ENCODE measurements at regions not wholly inside any gene's neighbourhood (a gene's known extent, or its start where the extent isn't known, plus 50 kb on each side); places are given as distances from the start of the nearest gene placed in this dataset.

- TF ChIP-seq CTCF (IDR thresholded peaks at IDR 0.05; ENCODE audit: unreplicated experiment in 3 of 3) = no peak
- Mint-ChIP-seq H3K27ac (no peak overlapping the region), H3K4me3 (no peak overlapping the region), H3K9me3 (no peaks in the 10 kb centered on the region), H3K27me3 (ENCODE audit: low read depth) (peaks cover 44% of the 10 kb centered on the region), H3K4me1 (peaks cover 10% of the 10 kb centered on the region), H3K36me3 (ENCODE audit: low read depth) (no peaks in the 10 kb centered on the region)
These were observed 93.2 kb downstream of the UNCX start for GRCh38 chr7:1325646-1326510.

- no peak for TF ChIP-seq CTCF (IDR thresholded peaks at IDR 0.05; ENCODE audit: unreplicated experiment in 3 of 3)
- H3K9me3 Mint-ChIP-seq = no peaks in the 10 kb centered on the region
- H3K4me1 Mint-ChIP-seq = peaks cover 10% of the 10 kb centered on the region
- no peaks in the 10 kb centered on the region for H3K36me3 Mint-ChIP-seq (ENCODE audit: low read depth)
- H3K4me3 Mint-ChIP-seq = no peak overlapping the region
- H3K27me3 Mint-ChIP-seq (ENCODE audit: low read depth) = peaks cover 47% of the 10 kb centered on the region
- H3K27ac Mint-ChIP-seq = no peak overlapping the region
These were observed 93.8 kb downstream of the UNCX start for GRCh38 chr7:1326511-1326785.

- H3K9me3 Mint-ChIP-seq = no peaks in the 10 kb centered on the region
These were observed 96.6 kb downstream of the UNCX start for GRCh38 chr7:1329261-1329660.

GRCh38 chr7:1329966-1330800, 97.5 kb downstream of the UNCX start:
- H3K4me1 Mint-ChIP-seq = no peaks in the 10 kb centered on the region
- peaks cover 48% of the 10 kb centered on the region for H3K27me3 Mint-ChIP-seq (ENCODE audit: low read depth)
- H3K27ac Mint-ChIP-seq = no peak overlapping the region
- H3K9me3 Mint-ChIP-seq = peaks cover 3% of the 10 kb centered on the region
- TF ChIP-seq CTCF (IDR thresholded peaks at IDR 0.05; ENCODE audit: unreplicated experiment in 3 of 3) = no peak
- no peaks in the 10 kb centered on the region for H3K36me3 Mint-ChIP-seq (ENCODE audit: low read depth)
- H3K4me3 Mint-ChIP-seq = no peak overlapping the region

More at GRCh38 chr7:1329261-1329660, 96.6 kb downstream of the UNCX start:
- TF ChIP-seq CTCF (IDR thresholded peaks at IDR 0.05; ENCODE audit: unreplicated experiment in 3 of 3) = no peak
- Mint-ChIP-seq H3K36me3 (ENCODE audit: low read depth) (no peaks in the 10 kb centered on the region), H3K4me3 (no peak overlapping the region), H3K4me1 (peaks cover under 1% of the 10 kb centered on the region), H3K27ac (no peak overlapping the region), H3K27me3 (ENCODE audit: low read depth) (peaks cover 44% of the 10 kb centered on the region)

GRCh38 chr7:1330801-1331425, 98.2 kb downstream of the UNCX start:
- H3K9me3 Mint-ChIP-seq = peaks cover 4% of the 10 kb centered on the region
- no peak for TF ChIP-seq CTCF (IDR thresholded peaks at IDR 0.05; ENCODE audit: unreplicated experiment in 3 of 3)
- no peaks in the 10 kb centered on the region for H3K36me3 Mint-ChIP-seq (ENCODE audit: low read depth)
- no peak overlapping the region for H3K4me3 Mint-ChIP-seq
- no peak overlapping the region for H3K27ac Mint-ChIP-seq
- no peaks in the 10 kb centered on the region for H3K4me1 Mint-ChIP-seq
- peaks cover 52% of the 10 kb centered on the region for H3K27me3 Mint-ChIP-seq (ENCODE audit: low read depth)
